ENCODE measurements at regions not wholly inside any gene's neighbourhood (a gene's known extent, or its start where the extent isn't known, plus 50 kb on each side); places are given as distances from the start of the nearest gene placed in this dataset.
"Not testable (repeated sequence)": the region's sequence is repeated elsewhere in the genome, so short reads cannot be mapped to it uniquely, and the experiment has no call there.

GRCh38 chr5:56731473-56731872, 83.9 kb upstream of the MAP3K1 start:
- FAIRE-seq, result not testable (repeated sequence)

- no peak for FAIRE-seq
Measured at GRCh38 chr5:56729488-56729887, 85.9 kb upstream of the MAP3K1 start.

- FAIRE-seq, result no peak
Measured at GRCh38 chr5:56725711-56726411, 89.5 kb upstream of the MAP3K1 start.

- not testable (repeated sequence) for FAIRE-seq
Measured at GRCh38 chr5:56724857-56725256, 90.5 kb upstream of the MAP3K1 start.

- FAIRE-seq, result no peak
Measured at GRCh38 chr5:56722317-56722716, 93.0 kb upstream of the MAP3K1 start.

- FAIRE-seq, result no peak
Measured at GRCh38 chr5:56717253-56717987, 97.9 kb upstream of the MAP3K1 start.

- FAIRE-seq, result no peak
Measured at GRCh38 chr5:56715986-56716385, 99.4 kb upstream of the MAP3K1 start.

GRCh38 chr5:56712895-56713591, 102.3 kb upstream of the MAP3K1 start:
- no peak for FAIRE-seq

- no peak for FAIRE-seq
Measured at GRCh38 chr5:56710826-56711590, 104.3 kb upstream of the MAP3K1 start.

GRCh38 chr5:56706504-56706903, 108.8 kb upstream of the MAP3K1 start:
- no peak for FAIRE-seq

- no peak for FAIRE-seq
Measured at GRCh38 chr5:56705217-56705616, 110.1 kb upstream of the MAP3K1 start.

- no peak for FAIRE-seq
Measured at GRCh38 chr5:56703952-56704351, 111.4 kb upstream of the MAP3K1 start.

- no peak for FAIRE-seq
Measured at GRCh38 chr5:56700711-56701110, 114.6 kb upstream of the MAP3K1 start.

- no peak for FAIRE-seq
Measured at GRCh38 chr5:56699538-56699937, 115.8 kb upstream of the MAP3K1 start.

GRCh38 chr5:56698463-56699381, 116.6 kb upstream of the MAP3K1 start:
- FAIRE-seq, result no peak

- FAIRE-seq, result no peak
Measured at GRCh38 chr5:56696900-56697299, 118.4 kb upstream of the MAP3K1 start.

GRCh38 chr5:56693220-56693579, 122.1 kb upstream of the MAP3K1 start:
- no peak for FAIRE-seq

- no peak for FAIRE-seq
Measured at GRCh38 chr5:56692359-56693219, 122.8 kb upstream of the MAP3K1 start.

- FAIRE-seq, result no peak
Measured at GRCh38 chr5:56688402-56688801, 126.9 kb upstream of the MAP3K1 start.

GRCh38 chr5:56686337-56687195, 128.8 kb upstream of the MAP3K1 start:
- no peak for FAIRE-seq

Data from G401.6 (cell line).